ENCODE measurements at regions not wholly inside any gene's neighbourhood (a gene's known extent, or its start where the extent isn't known, plus 50 kb on each side); places are given as distances from the start of the nearest gene placed in this dataset.
"Not testable (repeated sequence)": the region's sequence is repeated elsewhere in the genome, so short reads cannot be mapped to it uniquely, and the experiment has no call there.

- peak; percentile 29 to 37 for DNase-seq (ENCODE audit: low read depth in 2 of 2)
Observed at GRCh38 chr12:87336814-87337336, 692.3 kb downstream of the C12orf50 start.

- DNase-seq (ENCODE audit: low read depth in 2 of 2): peak; percentile 16 to 49
Observed at GRCh38 chr12:87332987-87333726, 696.0 kb downstream of the C12orf50 start.

GRCh38 chr12:87330071-87330555 lies 699.1 kb downstream of the C12orf50 start:
- DNase-seq (ENCODE audit: low read depth in 2 of 2): not testable (repeated sequence)

- DNase-seq (ENCODE audit: low read depth in 2 of 2): no peak
Observed at GRCh38 chr12:87329076-87329863, 699.9 kb downstream of the C12orf50 start.

- peak; percentile 41 to 90 for DNase-seq (ENCODE audit: low read depth in 2 of 2)
Observed at GRCh38 chr12:87323369-87323768, 705.8 kb downstream of the C12orf50 start.

GRCh38 chr12:87320724-87321123 lies 708.5 kb downstream of the C12orf50 start:
- DNase-seq (ENCODE audit: low read depth in 2 of 2): no peak

GRCh38 chr12:87317302-87317701 lies 711.9 kb downstream of the C12orf50 start:
- peak in 1 of 2 donors; percentile 46 for DNase-seq (ENCODE audit: low read depth in 2 of 2)

GRCh38 chr12:87311206-87311605 lies 718.0 kb downstream of the C12orf50 start:
- peak in 1 of 2 donors; percentile 6 for DNase-seq (ENCODE audit: low read depth in 2 of 2)

GRCh38 chr12:87310126-87310525 lies 719.1 kb downstream of the C12orf50 start:
- DNase-seq (ENCODE audit: low read depth in 2 of 2): no peak

- no peak for DNase-seq (ENCODE audit: low read depth in 2 of 2)
Observed at GRCh38 chr12:87305481-87305880, 723.7 kb downstream of the C12orf50 start.

- DNase-seq (ENCODE audit: low read depth in 2 of 2): no peak
Observed at GRCh38 chr12:87304406-87304805, 724.8 kb downstream of the C12orf50 start.

GRCh38 chr12:87303396-87304012 lies 725.7 kb downstream of the C12orf50 start:
- DNase-seq (ENCODE audit: low read depth in 2 of 2): no peak

- no peak for DNase-seq (ENCODE audit: low read depth in 2 of 2)
Observed at GRCh38 chr12:87302126-87302745, 727.0 kb downstream of the C12orf50 start.

- no peak for DNase-seq (ENCODE audit: low read depth in 2 of 2)
Observed at GRCh38 chr12:87290505-87290904, 738.7 kb downstream of the C12orf50 start.

GRCh38 chr12:87283886-87284285 lies 745.3 kb downstream of the C12orf50 start:
- DNase-seq (ENCODE audit: low read depth in 2 of 2): no peak

GRCh38 chr12:87283111-87283510 lies 746.1 kb downstream of the C12orf50 start:
- DNase-seq (ENCODE audit: low read depth in 2 of 2): no peak

GRCh38 chr12:87280893-87281292 lies 748.3 kb downstream of the C12orf50 start:
- DNase-seq (ENCODE audit: low read depth in 2 of 2): no peak

- no peak for DNase-seq (ENCODE audit: low read depth in 2 of 2)
Observed at GRCh38 chr12:87280356-87280755, 748.8 kb downstream of the C12orf50 start.

GRCh38 chr12:87274594-87275245 lies 754.5 kb downstream of the C12orf50 start:
- peak; percentile 58 to 62 for DNase-seq (ENCODE audit: low read depth in 2 of 2)

GRCh38 chr12:87272851-87273250 lies 756.4 kb downstream of the C12orf50 start:
- no peak for DNase-seq (ENCODE audit: low read depth in 2 of 2)

GRCh38 chr12:87270919-87271318 lies 758.3 kb downstream of the C12orf50 start:
- no peak for DNase-seq (ENCODE audit: low read depth in 2 of 2)
